ENCODE measurements at regions not wholly inside any gene's neighbourhood (a gene's known extent, or its start where the extent isn't known, plus 50 kb on each side); places are given as distances from the start of the nearest gene placed in this dataset.

DNA sequence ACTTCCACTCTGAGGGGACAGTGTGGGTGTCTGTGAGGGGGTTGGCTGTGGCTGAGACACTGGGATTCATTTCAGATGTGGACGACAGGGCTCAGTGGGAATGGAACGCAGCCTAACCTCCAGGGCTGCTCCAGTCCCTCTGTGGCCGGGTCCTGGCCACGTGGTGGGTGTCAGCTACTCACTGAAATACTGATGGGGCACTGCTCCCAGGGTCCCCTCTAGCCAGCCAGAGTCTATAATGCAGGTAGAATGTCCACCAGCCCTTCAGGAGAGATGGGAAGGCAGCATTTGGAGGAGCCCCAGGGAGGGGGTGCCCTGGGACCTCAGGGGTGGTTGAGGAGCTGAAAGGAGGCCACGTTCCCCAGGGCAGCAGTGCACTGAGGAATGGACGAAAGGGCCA, 87.2 kb upstream of the LANCL2 start:
- no peaks in the 10 kb centered on the region for H4K20me1 ChIP-seq (replicated peaks; ENCODE audit: insufficient read depth)
- TF ChIP-seq, protein P1, sequence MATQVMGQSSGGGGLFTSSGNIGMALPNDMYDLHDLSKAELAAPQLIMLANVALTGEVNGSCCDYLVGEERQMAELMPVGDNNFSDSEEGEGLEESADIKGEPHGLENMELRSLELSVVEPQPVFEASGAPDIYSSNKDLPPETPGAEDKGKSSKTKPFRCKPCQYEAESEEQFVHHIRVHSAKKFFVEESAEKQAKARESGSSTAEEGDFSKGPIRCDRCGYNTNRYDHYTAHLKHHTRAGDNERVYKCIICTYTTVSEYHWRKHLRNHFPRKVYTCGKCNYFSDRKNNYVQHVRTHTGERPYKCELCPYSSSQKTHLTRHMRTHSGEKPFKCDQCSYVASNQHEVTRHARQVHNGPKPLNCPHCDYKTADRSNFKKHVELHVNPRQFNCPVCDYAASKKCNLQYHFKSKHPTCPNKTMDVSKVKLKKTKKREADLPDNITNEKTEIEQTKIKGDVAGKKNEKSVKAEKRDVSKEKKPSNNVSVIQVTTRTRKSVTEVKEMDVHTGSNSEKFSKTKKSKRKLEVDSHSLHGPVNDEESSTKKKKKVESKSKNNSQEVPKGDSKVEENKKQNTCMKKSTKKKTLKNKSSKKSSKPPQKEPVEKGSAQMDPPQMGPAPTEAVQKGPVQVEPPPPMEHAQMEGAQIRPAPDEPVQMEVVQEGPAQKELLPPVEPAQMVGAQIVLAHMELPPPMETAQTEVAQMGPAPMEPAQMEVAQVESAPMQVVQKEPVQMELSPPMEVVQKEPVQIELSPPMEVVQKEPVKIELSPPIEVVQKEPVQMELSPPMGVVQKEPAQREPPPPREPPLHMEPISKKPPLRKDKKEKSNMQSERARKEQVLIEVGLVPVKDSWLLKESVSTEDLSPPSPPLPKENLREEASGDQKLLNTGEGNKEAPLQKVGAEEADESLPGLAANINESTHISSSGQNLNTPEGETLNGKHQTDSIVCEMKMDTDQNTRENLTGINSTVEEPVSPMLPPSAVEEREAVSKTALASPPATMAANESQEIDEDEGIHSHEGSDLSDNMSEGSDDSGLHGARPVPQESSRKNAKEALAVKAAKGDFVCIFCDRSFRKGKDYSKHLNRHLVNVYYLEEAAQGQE (IDR thresholded peaks at IDR 0.05; ENCODE audit: unreplicated experiment) = no peak
- TF ChIP-seq, protein P2, sequence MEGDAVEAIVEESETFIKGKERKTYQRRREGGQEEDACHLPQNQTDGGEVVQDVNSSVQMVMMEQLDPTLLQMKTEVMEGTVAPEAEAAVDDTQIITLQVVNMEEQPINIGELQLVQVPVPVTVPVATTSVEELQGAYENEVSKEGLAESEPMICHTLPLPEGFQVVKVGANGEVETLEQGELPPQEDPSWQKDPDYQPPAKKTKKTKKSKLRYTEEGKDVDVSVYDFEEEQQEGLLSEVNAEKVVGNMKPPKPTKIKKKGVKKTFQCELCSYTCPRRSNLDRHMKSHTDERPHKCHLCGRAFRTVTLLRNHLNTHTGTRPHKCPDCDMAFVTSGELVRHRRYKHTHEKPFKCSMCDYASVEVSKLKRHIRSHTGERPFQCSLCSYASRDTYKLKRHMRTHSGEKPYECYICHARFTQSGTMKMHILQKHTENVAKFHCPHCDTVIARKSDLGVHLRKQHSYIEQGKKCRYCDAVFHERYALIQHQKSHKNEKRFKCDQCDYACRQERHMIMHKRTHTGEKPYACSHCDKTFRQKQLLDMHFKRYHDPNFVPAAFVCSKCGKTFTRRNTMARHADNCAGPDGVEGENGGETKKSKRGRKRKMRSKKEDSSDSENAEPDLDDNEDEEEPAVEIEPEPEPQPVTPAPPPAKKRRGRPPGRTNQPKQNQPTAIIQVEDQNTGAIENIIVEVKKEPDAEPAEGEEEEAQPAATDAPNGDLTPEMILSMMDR (conservative IDR thresholded peaks at IDR 0.05; ENCODE audit: low read depth in 2 of 2) = no peak
- no peak for TF ChIP-seq JUNB (IDR thresholded peaks at IDR 0.05; ENCODE audit: unreplicated experiment)
- TF ChIP-seq POLR2AphosphoS5 (IDR thresholded peaks at IDR 0.05; ENCODE audit: low read depth) = no peak
- TF ChIP-seq STAT1 (IDR thresholded peaks at IDR 0.05; ENCODE audit: unreplicated experiment) = no peak
- TF ChIP-seq ZNF331 (CRISPR knock-in tag; IDR thresholded peaks at IDR 0.05; ENCODE audit: low read depth) = no peak
- no peak for TF ChIP-seq CREB1 (CRISPR knock-in tag; IDR thresholded peaks at IDR 0.05; ENCODE audit: low read depth)
- TF ChIP-seq EZH2phosphoT487 (IDR thresholded peaks at IDR 0.05; ENCODE audit: unreplicated experiment) = no peak
- TF ChIP-seq, protein P3, sequence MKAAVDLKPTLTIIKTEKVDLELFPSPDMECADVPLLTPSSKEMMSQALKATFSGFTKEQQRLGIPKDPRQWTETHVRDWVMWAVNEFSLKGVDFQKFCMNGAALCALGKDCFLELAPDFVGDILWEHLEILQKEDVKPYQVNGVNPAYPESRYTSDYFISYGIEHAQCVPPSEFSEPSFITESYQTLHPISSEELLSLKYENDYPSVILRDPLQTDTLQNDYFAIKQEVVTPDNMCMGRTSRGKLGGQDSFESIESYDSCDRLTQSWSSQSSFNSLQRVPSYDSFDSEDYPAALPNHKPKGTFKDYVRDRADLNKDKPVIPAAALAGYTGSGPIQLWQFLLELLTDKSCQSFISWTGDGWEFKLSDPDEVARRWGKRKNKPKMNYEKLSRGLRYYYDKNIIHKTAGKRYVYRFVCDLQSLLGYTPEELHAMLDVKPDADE (IDR thresholded peaks at IDR 0.05) = no peak
- no peak for TF ChIP-seq EZH2 (IDR thresholded peaks at IDR 0.05; ENCODE audit: low read depth, unreplicated experiment)
- TF ChIP-seq, protein P4, sequence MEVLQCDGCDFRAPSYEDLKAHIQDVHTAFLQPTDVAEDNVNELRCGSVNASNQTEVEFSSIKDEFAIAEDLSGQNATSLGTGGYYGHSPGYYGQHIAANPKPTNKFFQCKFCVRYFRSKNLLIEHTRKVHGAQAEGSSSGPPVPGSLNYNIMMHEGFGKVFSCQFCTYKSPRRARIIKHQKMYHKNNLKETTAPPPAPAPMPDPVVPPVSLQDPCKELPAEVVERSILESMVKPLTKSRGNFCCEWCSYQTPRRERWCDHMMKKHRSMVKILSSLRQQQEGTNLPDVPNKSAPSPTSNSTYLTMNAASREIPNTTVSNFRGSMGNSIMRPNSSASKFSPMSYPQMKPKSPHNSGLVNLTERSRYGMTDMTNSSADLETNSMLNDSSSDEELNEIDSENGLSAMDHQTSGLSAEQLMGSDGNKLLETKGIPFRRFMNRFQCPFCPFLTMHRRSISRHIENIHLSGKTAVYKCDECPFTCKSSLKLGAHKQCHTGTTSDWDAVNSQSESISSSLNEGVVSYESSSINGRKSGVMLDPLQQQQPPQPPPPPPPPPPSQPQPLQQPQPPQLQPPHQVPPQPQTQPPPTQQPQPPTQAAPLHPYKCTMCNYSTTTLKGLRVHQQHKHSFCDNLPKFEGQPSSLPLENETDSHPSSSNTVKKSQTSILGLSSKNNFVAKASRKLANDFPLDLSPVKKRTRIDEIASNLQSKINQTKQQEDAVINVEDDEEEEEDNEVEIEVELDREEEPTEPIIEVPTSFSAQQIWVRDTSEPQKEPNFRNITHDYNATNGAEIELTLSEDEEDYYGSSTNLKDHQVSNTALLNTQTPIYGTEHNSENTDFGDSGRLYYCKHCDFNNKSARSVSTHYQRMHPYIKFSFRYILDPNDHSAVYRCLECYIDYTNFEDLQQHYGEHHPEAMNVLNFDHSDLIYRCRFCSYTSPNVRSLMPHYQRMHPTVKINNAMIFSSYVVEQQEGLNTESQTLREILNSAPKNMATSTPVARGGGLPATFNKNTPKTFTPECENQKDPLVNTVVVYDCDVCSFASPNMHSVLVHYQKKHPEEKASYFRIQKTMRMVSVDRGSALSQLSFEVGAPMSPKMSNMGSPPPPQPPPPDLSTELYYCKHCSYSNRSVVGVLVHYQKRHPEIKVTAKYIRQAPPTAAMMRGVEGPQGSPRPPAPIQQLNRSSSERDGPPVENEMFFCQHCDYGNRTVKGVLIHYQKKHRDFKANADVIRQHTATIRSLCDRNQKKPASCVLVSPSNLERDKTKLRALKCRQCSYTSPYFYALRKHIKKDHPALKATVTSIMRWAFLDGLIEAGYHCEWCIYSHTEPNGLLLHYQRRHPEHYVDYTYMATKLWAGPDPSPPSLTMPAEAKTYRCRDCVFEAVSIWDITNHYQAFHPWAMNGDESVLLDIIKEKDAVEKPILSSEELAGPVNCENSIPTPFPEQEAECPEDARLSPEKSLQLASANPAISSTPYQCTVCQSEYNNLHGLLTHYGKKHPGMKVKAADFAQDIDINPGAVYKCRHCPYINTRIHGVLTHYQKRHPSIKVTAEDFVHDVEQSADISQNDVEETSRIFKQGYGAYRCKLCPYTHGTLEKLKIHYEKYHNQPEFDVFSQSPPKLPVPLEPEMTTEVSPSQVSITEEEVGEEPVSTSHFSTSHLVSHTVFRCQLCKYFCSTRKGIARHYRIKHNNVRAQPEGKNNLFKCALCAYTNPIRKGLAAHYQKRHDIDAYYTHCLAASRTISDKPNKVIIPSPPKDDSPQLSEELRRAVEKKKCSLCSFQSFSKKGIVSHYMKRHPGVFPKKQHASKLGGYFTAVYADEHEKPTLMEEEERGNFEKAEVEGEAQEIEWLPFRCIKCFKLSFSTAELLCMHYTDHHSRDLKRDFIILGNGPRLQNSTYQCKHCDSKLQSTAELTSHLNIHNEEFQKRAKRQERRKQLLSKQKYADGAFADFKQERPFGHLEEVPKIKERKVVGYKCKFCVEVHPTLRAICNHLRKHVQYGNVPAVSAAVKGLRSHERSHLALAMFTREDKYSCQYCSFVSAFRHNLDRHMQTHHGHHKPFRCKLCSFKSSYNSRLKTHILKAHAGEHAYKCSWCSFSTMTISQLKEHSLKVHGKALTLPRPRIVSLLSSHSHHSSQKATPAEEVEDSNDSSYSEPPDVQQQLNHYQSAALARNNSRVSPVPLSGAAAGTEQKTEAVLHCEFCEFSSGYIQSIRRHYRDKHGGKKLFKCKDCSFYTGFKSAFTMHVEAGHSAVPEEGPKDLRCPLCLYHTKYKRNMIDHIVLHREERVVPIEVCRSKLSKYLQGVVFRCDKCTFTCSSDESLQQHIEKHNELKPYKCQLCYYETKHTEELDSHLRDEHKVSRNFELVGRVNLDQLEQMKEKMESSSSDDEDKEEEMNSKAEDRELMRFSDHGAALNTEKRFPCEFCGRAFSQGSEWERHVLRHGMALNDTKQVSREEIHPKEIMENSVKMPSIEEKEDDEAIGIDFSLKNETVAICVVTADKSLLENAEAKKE (CRISPR knock-in tag; IDR thresholded peaks at IDR 0.05) = no peak
- TF ChIP-seq ZNF114 (CRISPR knock-in tag; IDR thresholded peaks at IDR 0.05) = no peak
- TF ChIP-seq NANOG (IDR thresholded peaks at IDR 0.05; ENCODE audit: borderline replicate concordance) = no peak

More for the DNA sequence above, 87.2 kb upstream of the LANCL2 start:
- Mint-ChIP-seq H3K27me3 (ENCODE audit: insufficient read depth, low read depth, poor library complexity) (peaks cover 14% of the 10 kb centered on the region), H3K4me3 (no peak overlapping the region), H3K4me1 (no peaks in the 10 kb centered on the region; the same call in 1 of the 3 replicates), H3K9me3 (no peaks in the 10 kb centered on the region; the same call in 2 of the 3 replicates), H3K27ac (no peak overlapping the region), H3K36me3 (ENCODE audit: low read depth) (no peaks in the 10 kb centered on the region)
- Histone ChIP-seq H3K27me3 (ENCODE audit: insufficient read depth) (no peaks in the 10 kb centered on the region), H3K4me1 (ENCODE audit: insufficient read depth) (no peaks in the 10 kb centered on the region), H3K4me3 (no peak overlapping the region), H3K79me2 (replicated peaks; ENCODE audit: insufficient read depth) (no peaks in the 10 kb centered on the region), H3F3A (replicated peaks; ENCODE audit: low read depth) (no peaks in the 10 kb centered on the region), H2AFZ (no peak overlapping the region), H3K36me3 (ENCODE audit: insufficient read depth) (no peaks in the 10 kb centered on the region), H3K4me2 (no peak overlapping the region), H3K9me2 (ENCODE audit: insufficient read depth) (no peaks in the 10 kb centered on the region), H3K27ac (ENCODE audit: low read depth) (no peak overlapping the region)
- ATAC-seq (no peak), DNase-seq (ENCODE audit: low spot score) (no peak)
